PFSK-1 (cell line): ENCODE measurements at regions not wholly inside any gene's neighbourhood (a gene's known extent, or its start where the extent isn't known, plus 50 kb on each side); places are given as distances from the start of the nearest gene placed in this dataset.

ENCODE experiments used
- POLR2AphosphoS5 ChIP-seq: IDR thresholded peaks from 2 replicates; pipeline ENCODE4 v1.6.1; 2012; ENCODE audit warnings: low read depth, mild to moderate bottlenecking, control low read depth, low read length, moderate library complexity
- SIN3A ChIP-seq: IDR thresholded peaks from 2 replicates; pipeline ENCODE4 v1.6.1; 2012; ENCODE audit warnings: mild to moderate bottlenecking, low read length, moderate library complexity, borderline replicate concordance; ENCODE audit not compliant: insufficient read depth
- TAF1 ChIP-seq: IDR thresholded peaks from 2 replicates; pipeline ENCODE4 v1.6.1; 2012; ENCODE audit warnings: low read length, control low read depth, borderline replicate concordance; ENCODE audit not compliant: insufficient read depth
- TF ChIP-seq, protein P1 (sequence below), 2 experiments: IDR thresholded peaks; 2 replicates each; pipeline versions ENCODE4 v1.6.1 to v1.8.0; 2011 to 2012; ENCODE audit warnings: low read depth in 2 of 2, low read length in 2 of 2, control low read depth in 1 of 2, inconsistent platforms in 1 of 2, mild to moderate bottlenecking in 1 of 2, moderate library complexity in 1 of 2; ENCODE audit not compliant: insufficient read depth in 1 of 2

DNA sequence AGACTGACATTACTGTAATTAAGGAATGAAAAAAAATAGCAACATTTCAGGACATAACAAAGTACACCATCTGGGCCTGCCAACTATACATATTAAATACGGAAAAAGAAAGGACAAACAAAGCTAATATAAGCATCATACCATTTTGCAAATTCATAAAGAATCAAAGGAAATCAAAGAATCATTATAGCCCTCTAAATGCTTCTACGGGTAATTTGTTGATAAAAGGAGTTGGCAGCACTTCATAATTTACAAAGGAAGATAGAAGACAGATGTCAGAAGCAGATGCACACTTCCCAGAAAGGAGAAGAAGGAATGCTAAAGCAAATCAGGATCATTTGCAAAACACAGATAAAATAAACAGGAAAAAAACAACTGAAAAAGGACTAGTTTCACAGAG, 1757.3 kb downstream of the PCDH7 start:
- TF ChIP-seq, protein P1, sequence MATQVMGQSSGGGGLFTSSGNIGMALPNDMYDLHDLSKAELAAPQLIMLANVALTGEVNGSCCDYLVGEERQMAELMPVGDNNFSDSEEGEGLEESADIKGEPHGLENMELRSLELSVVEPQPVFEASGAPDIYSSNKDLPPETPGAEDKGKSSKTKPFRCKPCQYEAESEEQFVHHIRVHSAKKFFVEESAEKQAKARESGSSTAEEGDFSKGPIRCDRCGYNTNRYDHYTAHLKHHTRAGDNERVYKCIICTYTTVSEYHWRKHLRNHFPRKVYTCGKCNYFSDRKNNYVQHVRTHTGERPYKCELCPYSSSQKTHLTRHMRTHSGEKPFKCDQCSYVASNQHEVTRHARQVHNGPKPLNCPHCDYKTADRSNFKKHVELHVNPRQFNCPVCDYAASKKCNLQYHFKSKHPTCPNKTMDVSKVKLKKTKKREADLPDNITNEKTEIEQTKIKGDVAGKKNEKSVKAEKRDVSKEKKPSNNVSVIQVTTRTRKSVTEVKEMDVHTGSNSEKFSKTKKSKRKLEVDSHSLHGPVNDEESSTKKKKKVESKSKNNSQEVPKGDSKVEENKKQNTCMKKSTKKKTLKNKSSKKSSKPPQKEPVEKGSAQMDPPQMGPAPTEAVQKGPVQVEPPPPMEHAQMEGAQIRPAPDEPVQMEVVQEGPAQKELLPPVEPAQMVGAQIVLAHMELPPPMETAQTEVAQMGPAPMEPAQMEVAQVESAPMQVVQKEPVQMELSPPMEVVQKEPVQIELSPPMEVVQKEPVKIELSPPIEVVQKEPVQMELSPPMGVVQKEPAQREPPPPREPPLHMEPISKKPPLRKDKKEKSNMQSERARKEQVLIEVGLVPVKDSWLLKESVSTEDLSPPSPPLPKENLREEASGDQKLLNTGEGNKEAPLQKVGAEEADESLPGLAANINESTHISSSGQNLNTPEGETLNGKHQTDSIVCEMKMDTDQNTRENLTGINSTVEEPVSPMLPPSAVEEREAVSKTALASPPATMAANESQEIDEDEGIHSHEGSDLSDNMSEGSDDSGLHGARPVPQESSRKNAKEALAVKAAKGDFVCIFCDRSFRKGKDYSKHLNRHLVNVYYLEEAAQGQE (IDR thresholded peaks at IDR 0.05; ENCODE audit: insufficient read depth in 1 of 2, low read depth in 2 of 2, low read length in 2 of 2): no peak
- TF ChIP-seq POLR2AphosphoS5: no peak
- TF ChIP-seq TAF1: no peak
- TF ChIP-seq SIN3A: no peak
